CD8-positive, alpha-beta memory T cell (primary cell): ENCODE measurements at regions not wholly inside any gene's neighbourhood (a gene's known extent, or its start where the extent isn't known, plus 50 kb on each side); places are given as distances from the start of the nearest gene placed in this dataset.
A peak's percentile ranks its signal among the peaks of the same experiment; 100 is the strongest.

Experiments
- CTCF ChIA-PET: fragments of 350-600 bp; sonication (Branson Sonifier 250); formaldehyde crosslinking; loops from one replicate; lab custom pipeline; 2021; ENCODE audit warnings: antibody characterized with exemption; lab: Charles Lee
- POLR2A ChIA-PET: fragments of 350-600 bp; sonication (Branson Sonifier 250); formaldehyde crosslinking; loops from one replicate; lab custom pipeline; 2021; ENCODE audit warnings: antibody characterized with exemption; lab: Charles Lee
- DNase-seq, 5 donors: peaks; one replicate each; pipeline versions ENCODE4 v3.0.0 to v3.0.0-alpha.2; 2020 to 2022; ENCODE audit warnings: mixed read lengths in 1 of 5
- H3K27ac ChIP-seq: one replicate; pipeline ENCODE4 v1.7.0; 2013; ENCODE audit warnings: low read depth, mild to moderate bottlenecking, low read length, moderate library complexity
- H3K27me3 ChIP-seq: 2 replicates; pipeline ENCODE4 v1.7.0; 2013; ENCODE audit warnings: low read length, mild to moderate bottlenecking; ENCODE audit not compliant: insufficient read depth, poor library complexity, severe bottlenecking
- H3K36me3 ChIP-seq: 2 replicates; pipeline ENCODE4 v1.7.0; 2013; ENCODE audit warnings: mild to moderate bottlenecking, low read length, moderate library complexity; ENCODE audit not compliant: insufficient read depth
- H3K4me1 ChIP-seq: 2 replicates; pipeline ENCODE4 v1.7.0; 2013; ENCODE audit warnings: mild to moderate bottlenecking, low read length, moderate library complexity; ENCODE audit not compliant: insufficient read depth
- H3K4me3 ChIP-seq: 2 replicates; pipeline ENCODE4 v1.7.0; 2013; ENCODE audit warnings: mild to moderate bottlenecking, low read length
- H3K9me3 ChIP-seq: 2 replicates; pipeline ENCODE4 v1.7.0; 2013; ENCODE audit warnings: mild to moderate bottlenecking, low read length
- H3K27ac Mint-ChIP-seq, 8 donors: one replicate each; pipeline ENCODE4 v1.8.0; 2020 to 2021; ENCODE audit warnings: mixed read lengths in 8 of 8, mild to moderate bottlenecking in 6 of 8, inconsistent platforms in 3 of 8, moderate library complexity in 3 of 8
- H3K27me3 Mint-ChIP-seq, 2 donors: one replicate each; pipeline ENCODE4 v1.8.0; 2020 to 2021; ENCODE audit warnings: mixed read lengths in 2 of 2, mild to moderate bottlenecking in 1 of 2, moderate library complexity in 1 of 2
- H3K36me3 Mint-ChIP-seq, 3 donors: one replicate each; pipeline ENCODE4 v1.8.0; 2020 to 2021; ENCODE audit warnings: mixed read lengths in 3 of 3, inconsistent platforms in 1 of 3, mild to moderate bottlenecking in 1 of 3
- H3K4me1 Mint-ChIP-seq, 3 donors: one replicate each; pipeline ENCODE4 v1.8.0; 2020 to 2021; ENCODE audit warnings: mixed read lengths in 3 of 3, inconsistent platforms in 1 of 3, mild to moderate bottlenecking in 1 of 3
- H3K4me3 Mint-ChIP-seq, 7 donors: one replicate each; pipeline ENCODE4 v1.8.0; 2020 to 2021; ENCODE audit warnings: mixed read lengths in 7 of 7, mild to moderate bottlenecking in 6 of 7, moderate library complexity in 4 of 7, inconsistent platforms in 2 of 7
- H3K9me3 Mint-ChIP-seq, 5 donors: one replicate each; pipeline ENCODE4 v1.8.0; 2020 to 2022; ENCODE audit warnings: mixed read lengths in 5 of 5, mild to moderate bottlenecking in 3 of 5, moderate library complexity in 2 of 5, inconsistent platforms in 1 of 5

GRCh38 chr3:127052121-127052561 is 69.2 kb downstream of the PLXNA1 start:
- peaks cover 6 to 10% of the 10 kb centered on the region in 2 donors for H3K27me3 Mint-ChIP-seq

DNA sequence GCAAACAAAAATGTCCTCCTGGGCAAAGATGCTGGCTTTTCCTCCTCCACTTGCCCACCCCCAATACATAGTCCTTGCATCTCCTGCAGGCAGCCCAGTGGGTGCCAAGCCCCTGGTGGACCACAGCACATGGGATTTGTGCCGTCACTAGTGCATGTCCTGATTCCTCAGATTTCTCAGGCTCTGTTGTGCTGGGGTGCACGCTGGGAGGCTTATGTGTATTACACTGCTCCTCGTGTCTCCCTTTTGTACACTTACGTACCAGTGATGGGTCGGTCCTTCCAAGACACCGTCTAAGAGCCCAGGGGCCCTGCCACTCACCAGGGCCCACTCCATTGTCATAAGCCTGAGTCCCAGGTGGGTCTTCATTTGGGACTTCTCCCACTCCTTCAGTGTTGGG is 70.1 kb downstream of the PLXNA1 start:
- CTCF ChIA-PET: no interaction called here
- no peak overlapping the region for H3K4me3 Mint-ChIP-seq
- H3K36me3 Mint-ChIP-seq: no peaks in the 10 kb centered on the region
- DNase-seq: peak in 1 of 5 donors; percentile 23
- no peak overlapping the region for H3K27ac Mint-ChIP-seq
- H3K4me3 ChIP-seq: no peak overlapping the region
- H3K4me1 Mint-ChIP-seq: no peaks in the 10 kb centered on the region
- no peaks in the 10 kb centered on the region for H3K36me3 ChIP-seq
- H3K27ac ChIP-seq: no peak overlapping the region
- POLR2A ChIA-PET: no interaction called here
- H3K27me3 Mint-ChIP-seq: peaks cover 6 to 10% of the 10 kb centered on the region in 2 donors
- H3K9me3 Mint-ChIP-seq: peaks cover 7 to 26% (median 10%) of the 10 kb centered on the region in 5 donors
- no peaks in the 10 kb centered on the region for H3K4me1 ChIP-seq
- H3K27me3 ChIP-seq: no peaks in the 10 kb centered on the region
- no peaks in the 10 kb centered on the region for H3K9me3 ChIP-seq

More at GRCh38 chr3:127052121-127052561, 69.2 kb downstream of the PLXNA1 start:
- no peak overlapping the region for H3K4me3 Mint-ChIP-seq
- DNase-seq: peak in 1 of 5 donors; percentile 41
- no peaks in the 10 kb centered on the region for H3K9me3 ChIP-seq
- ChIA-PET POLR2A (no interaction called here), CTCF (no interaction called here)
- H3K27ac Mint-ChIP-seq: no peak overlapping the region
- no peaks in the 10 kb centered on the region for H3K36me3 ChIP-seq
- H3K9me3 Mint-ChIP-seq: peaks cover 2 to 20% (median 4%) of the 10 kb centered on the region in 5 donors
- no peaks in the 10 kb centered on the region for H3K4me1 Mint-ChIP-seq
- H3K4me3 ChIP-seq: no peak overlapping the region
- H3K27ac ChIP-seq: no peak overlapping the region
- H3K36me3 Mint-ChIP-seq: no peaks in the 10 kb centered on the region
- no peaks in the 10 kb centered on the region for H3K27me3 ChIP-seq
- H3K4me1 ChIP-seq: no peaks in the 10 kb centered on the region

DNA sequence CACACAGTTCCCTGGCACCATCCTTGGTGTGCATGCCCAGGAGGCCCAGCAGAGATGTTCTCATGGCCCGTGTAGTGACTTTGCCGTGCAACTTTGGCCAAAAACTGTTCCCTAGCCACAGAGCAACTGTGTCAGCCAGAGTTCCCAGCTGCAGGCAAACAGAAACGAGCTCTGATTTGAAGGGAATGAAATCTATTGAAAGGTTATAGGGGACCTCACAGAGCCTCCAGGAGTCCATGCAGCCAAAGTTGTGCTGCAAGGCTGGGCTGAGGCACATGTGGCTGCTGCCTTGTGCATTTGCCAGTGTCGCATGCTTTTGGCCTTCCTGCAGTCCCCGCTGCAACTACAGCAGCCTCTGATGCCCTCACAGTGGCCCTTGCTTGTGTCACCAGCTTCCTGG is 70.5 kb downstream of the PLXNA1 start:
- H3K9me3 ChIP-seq: no peaks in the 10 kb centered on the region
- no peaks in the 10 kb centered on the region for H3K4me1 Mint-ChIP-seq
- DNase-seq: peak in 1 of 5 donors; percentile 24
- no peak overlapping the region for H3K4me3 Mint-ChIP-seq
- POLR2A ChIA-PET: no interaction called here
- peaks cover 7 to 26% (median 10%) of the 10 kb centered on the region in 5 donors for H3K9me3 Mint-ChIP-seq
- CTCF ChIA-PET: no interaction called here
- no peaks in the 10 kb centered on the region for H3K4me1 ChIP-seq
- no peak overlapping the region for H3K27ac ChIP-seq
- H3K27ac Mint-ChIP-seq: no peak overlapping the region
- H3K27me3 Mint-ChIP-seq: peaks cover 6 to 10% of the 10 kb centered on the region in 2 donors
- no peaks in the 10 kb centered on the region for H3K36me3 ChIP-seq
- no peaks in the 10 kb centered on the region for H3K27me3 ChIP-seq
- H3K36me3 Mint-ChIP-seq: no peaks in the 10 kb centered on the region
- no peak overlapping the region for H3K4me3 ChIP-seq

DNA sequence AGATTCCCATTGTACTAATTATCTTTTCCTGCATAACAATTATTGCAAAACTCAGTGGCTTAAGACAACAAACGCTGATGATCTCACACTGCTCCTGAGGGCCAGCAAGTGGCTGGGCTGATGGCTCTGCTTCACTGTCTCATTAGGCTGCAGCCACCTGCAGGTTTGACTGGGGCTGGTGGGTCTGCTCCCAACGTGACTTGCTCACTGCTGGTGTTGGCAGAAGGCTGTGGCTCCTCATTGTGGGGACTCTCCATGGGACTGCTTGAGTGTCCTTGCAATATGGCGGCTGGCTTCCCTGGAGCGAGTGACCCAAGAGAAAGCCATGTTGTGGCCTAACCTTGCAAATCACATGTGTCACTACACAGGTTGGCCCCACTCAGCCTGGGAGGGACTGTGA is 71.1 kb downstream of the PLXNA1 start:
- H3K27me3 Mint-ChIP-seq: peaks cover 6 to 10% of the 10 kb centered on the region in 2 donors
- H3K27ac ChIP-seq: no peak overlapping the region
- H3K9me3 Mint-ChIP-seq: peaks cover 7 to 28% (median 10%) of the 10 kb centered on the region in 5 donors
- DNase-seq: peak in 1 of 5 donors; percentile 31
- no peaks in the 10 kb centered on the region for H3K4me1 Mint-ChIP-seq
- H3K9me3 ChIP-seq: no peaks in the 10 kb centered on the region
- no peaks in the 10 kb centered on the region for H3K4me1 ChIP-seq
- no peaks in the 10 kb centered on the region for H3K36me3 ChIP-seq
- H3K36me3 Mint-ChIP-seq: no peaks in the 10 kb centered on the region
- no peaks in the 10 kb centered on the region for H3K27me3 ChIP-seq
- ChIA-PET POLR2A (no interaction called here), CTCF (no interaction called here)
- H3K4me3 ChIP-seq: no peak overlapping the region
- no peak overlapping the region for H3K27ac Mint-ChIP-seq
- no peak overlapping the region for H3K4me3 Mint-ChIP-seq

- CTCF ChIA-PET: no interaction called here
- DNase-seq: peak in 1 of 5 donors; percentile 30
- Histone ChIP-seq H3K9me3 (no peaks in the 10 kb centered on the region), H3K4me3 (no peak overlapping the region), H3K27me3 (no peaks in the 10 kb centered on the region), H3K4me1 (no peaks in the 10 kb centered on the region), H3K36me3 (no peaks in the 10 kb centered on the region), H3K27ac (no peak overlapping the region)
- H3K4me3 Mint-ChIP-seq: no peak overlapping the region
- H3K36me3 Mint-ChIP-seq: no peaks in the 10 kb centered on the region
- peaks cover 6 to 15% (median 7%) of the 10 kb centered on the region in 5 donors for H3K9me3 Mint-ChIP-seq
- H3K4me1 Mint-ChIP-seq: no peaks in the 10 kb centered on the region
- peaks cover 6 to 8% of the 10 kb centered on the region in 2 donors for H3K27me3 Mint-ChIP-seq
- no peak overlapping the region for H3K27ac Mint-ChIP-seq
- POLR2A ChIA-PET: no interaction called here
Measured at GRCh38 chr3:127056281-127056680, 73.4 kb downstream of the PLXNA1 start.

DNA sequence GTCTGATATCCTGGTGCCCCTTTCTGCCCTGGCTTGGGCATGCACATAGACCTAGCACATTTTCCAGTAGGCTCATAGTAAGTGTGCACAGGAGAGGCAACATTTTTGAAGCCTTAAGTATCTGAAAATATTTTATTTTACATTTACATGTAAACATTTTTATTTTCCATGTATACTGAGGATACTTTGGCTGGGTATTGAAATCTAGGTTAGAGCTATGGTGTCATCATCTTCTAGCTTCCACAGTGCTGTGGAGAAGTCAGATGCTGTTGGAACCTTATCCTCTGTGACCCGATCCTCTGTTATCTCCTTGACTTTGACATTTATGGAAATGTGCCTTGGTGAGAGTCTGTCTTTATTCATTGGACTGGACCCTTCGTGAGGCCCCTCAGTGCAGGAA is 74.1 kb downstream of the PLXNA1 start:
- Histone ChIP-seq H3K27me3 (no peaks in the 10 kb centered on the region), H3K9me3 (no peaks in the 10 kb centered on the region), H3K36me3 (no peaks in the 10 kb centered on the region), H3K4me3 (no peak overlapping the region), H3K27ac (no peak overlapping the region), H3K4me1 (no peaks in the 10 kb centered on the region)
- Mint-ChIP-seq H3K4me1 (no peaks in the 10 kb centered on the region), H3K27ac (no peak overlapping the region), H3K4me3 (no peak overlapping the region), H3K9me3 (peaks cover 6 to 15% (median 7%) of the 10 kb centered on the region in 5 donors), H3K27me3 (peaks cover 6 to 7% of the 10 kb centered on the region in 2 donors), H3K36me3 (no peaks in the 10 kb centered on the region)
- POLR2A ChIA-PET: no interaction called here
- DNase-seq: no peak
- CTCF ChIA-PET: no interaction called here

DNA sequence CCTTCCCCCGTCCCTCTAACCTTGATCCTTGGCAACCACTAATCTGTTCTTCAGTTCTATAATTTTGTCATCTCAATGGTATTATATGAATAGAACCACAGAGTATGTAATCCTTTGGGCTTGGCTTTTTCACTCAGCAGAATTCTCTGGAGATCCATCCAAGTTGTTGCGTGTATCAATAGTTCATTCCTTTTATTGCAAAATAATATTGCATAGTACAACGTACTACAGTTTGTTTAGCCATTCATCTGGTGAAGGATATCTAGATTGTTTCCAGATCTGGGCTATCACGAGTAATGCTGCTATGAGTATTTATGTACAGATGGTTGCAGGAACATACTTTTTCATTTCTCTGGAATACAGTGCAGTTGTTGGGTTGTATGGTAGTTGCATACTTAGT is 76.2 kb downstream of the PLXNA1 start:
- Mint-ChIP-seq H3K36me3 (no peaks in the 10 kb centered on the region), H3K27ac (no peak overlapping the region), H3K9me3 (peaks cover 6 to 15% (median 7%) of the 10 kb centered on the region in 5 donors), H3K4me3 (no peak overlapping the region), H3K27me3 (peaks cover 7 to 9% of the 10 kb centered on the region in 2 donors), H3K4me1 (no peaks in the 10 kb centered on the region)
- ChIA-PET POLR2A (no interaction called here), CTCF (no interaction called here)
- Histone ChIP-seq H3K9me3 (no peaks in the 10 kb centered on the region), H3K4me3 (no peak overlapping the region), H3K4me1 (no peaks in the 10 kb centered on the region), H3K27ac (no peak overlapping the region), H3K27me3 (no peaks in the 10 kb centered on the region), H3K36me3 (no peaks in the 10 kb centered on the region)
- DNase-seq: no peak

DNA sequence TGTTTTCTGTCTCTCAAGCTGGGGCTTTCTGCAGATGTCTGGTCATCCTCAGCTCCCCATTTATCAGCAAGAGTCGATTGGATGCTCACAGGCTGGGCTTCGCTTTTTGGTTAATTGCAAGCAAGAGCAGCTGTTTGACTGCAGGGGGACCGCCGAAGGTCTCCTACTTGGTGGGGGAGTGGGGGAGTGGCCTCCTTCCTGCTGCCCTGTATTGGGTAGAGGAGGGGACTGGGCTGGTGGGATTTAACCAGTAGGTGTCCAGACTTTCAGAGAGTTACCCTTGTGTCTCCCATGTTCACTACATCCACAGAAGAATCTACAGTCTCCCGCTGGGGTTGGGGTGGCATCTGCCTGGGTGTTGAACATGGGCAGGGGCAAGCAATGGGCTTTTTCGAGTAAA is 78.7 kb downstream of the PLXNA1 start:
- no peak overlapping the region for H3K4me3 ChIP-seq
- peaks cover 4 to 30% of the 10 kb centered on the region in 2 donors for H3K27me3 Mint-ChIP-seq
- ChIA-PET POLR2A (no interaction called here), CTCF (no interaction called here)
- no peaks in the 10 kb centered on the region for H3K4me1 Mint-ChIP-seq
- H3K36me3 ChIP-seq: no peaks in the 10 kb centered on the region
- H3K36me3 Mint-ChIP-seq: no peaks in the 10 kb centered on the region
- no peak overlapping the region for H3K4me3 Mint-ChIP-seq
- no peak overlapping the region for H3K27ac ChIP-seq
- H3K9me3 Mint-ChIP-seq: peaks cover 5 to 14% (median 6%) of the 10 kb centered on the region in 5 donors
- no peaks in the 10 kb centered on the region for H3K4me1 ChIP-seq
- H3K27ac Mint-ChIP-seq: no peak overlapping the region
- no peaks in the 10 kb centered on the region for H3K27me3 ChIP-seq
- no peaks in the 10 kb centered on the region for H3K9me3 ChIP-seq
- no peak for DNase-seq
